ENCODE measurements at regions not wholly inside any gene's neighbourhood (a gene's known extent, or its start where the extent isn't known, plus 50 kb on each side); places are given as distances from the start of the nearest gene placed in this dataset.

GRCh38 chr3:20288050-20288449 is 102.0 kb upstream of the SGO1 start:
- no peak for TF ChIP-seq CTCF (IDR thresholded peaks at IDR 0.05 in 8 of 11, conservative IDR thresholded peaks at IDR 0.05 in 3 of 11)
- no peak for TF ChIP-seq POLR2A (IDR thresholded peaks at IDR 0.05)

Data from spleen (tissue), 7 donors.